Natural killer cell (primary cell): ENCODE measurements at regions not wholly inside any gene's neighbourhood (a gene's known extent, or its start where the extent isn't known, plus 50 kb on each side); places are given as distances from the start of the nearest gene placed in this dataset.

Source experiments
- ATAC-seq, 3 donors: fragments of 150-1000 bp in 2 of 3; fragments of 200-7000 bp in 1 of 3; cut with Tn5 transposase; 1 replicate in 1 of 3; 2 replicates in 2 of 3; pipeline ENCODE4 v1.10.0; 2021; ENCODE audit warnings: mild to moderate bottlenecking in 2 of 3, moderate library complexity in 2 of 3
- DNase-seq, 2 donors: peaks; one replicate each; pipeline versions ENCODE4 v3.0.0 to v3.0.0-alpha.2; 2013 to 2021; ENCODE audit warnings: mixed read lengths in 1 of 2
- H3K27ac ChIP-seq: one replicate; pipeline ENCODE4 v1.5.1; 2013; ENCODE audit warnings: mild to moderate bottlenecking, low read length
- H3K27me3 ChIP-seq: one replicate; pipeline ENCODE4 v1.6.1; 2013; ENCODE audit warnings: low read length; ENCODE audit not compliant: control insufficient read depth, insufficient read depth
- H3K36me3 ChIP-seq: one replicate; pipeline ENCODE4 v1.6.1; 2013; ENCODE audit warnings: low read length; ENCODE audit not compliant: control insufficient read depth, insufficient read depth
- H3K4me1 ChIP-seq: one replicate; pipeline ENCODE4 v1.6.1; 2013; ENCODE audit warnings: low read length; ENCODE audit not compliant: control insufficient read depth, insufficient read depth
- H3K4me3 ChIP-seq: one replicate; pipeline ENCODE4 v1.5.1; 2013; ENCODE audit warnings: low read length
- H3K9me3 ChIP-seq: one replicate; pipeline ENCODE4 v1.6.1; 2013; ENCODE audit warnings: low read length; ENCODE audit not compliant: control insufficient read depth, insufficient read depth
- H3K27ac Mint-ChIP-seq, 2 donors: one replicate each; pipeline ENCODE4 v1.8.0; 2022; ENCODE audit warnings: mild to moderate bottlenecking in 2 of 2, mixed read lengths in 2 of 2, moderate library complexity in 1 of 2
- H3K27me3 Mint-ChIP-seq, 2 donors: one replicate each; pipeline ENCODE4 v1.8.0; 2022; ENCODE audit warnings: low read depth in 2 of 2, mixed read lengths in 2 of 2
- H3K36me3 Mint-ChIP-seq: one replicate; pipeline ENCODE4 v1.8.0; 2022; ENCODE audit warnings: mixed read lengths
- H3K4me1 Mint-ChIP-seq, 2 donors: one replicate each; pipeline ENCODE4 v1.8.0; 2022; ENCODE audit warnings: mixed read lengths in 2 of 2
- H3K4me3 Mint-ChIP-seq: one replicate; pipeline ENCODE4 v1.8.0; 2022; ENCODE audit warnings: mild to moderate bottlenecking, moderate library complexity, mixed read lengths
- H3K9me3 Mint-ChIP-seq, 2 donors: one replicate each; pipeline ENCODE4 v1.8.0; 2022; ENCODE audit warnings: mixed read lengths in 2 of 2
- WGBS: methylation state at CpG from one replicate; pipeline ENCODE4 v1.1.7; 2013; ENCODE audit warnings: missing lambda C conversion rate; ENCODE audit not compliant: insufficient coverage; 5-methylcytosine and 5-hydroxymethylcytosine counted together
- intact Hi-C: fragments of 100-400 bp; cut with micrococcal nuclease; formaldehyde crosslinking; loops from one replicate; pipeline ENCODE4 v1.14.2; 2022
- TF ChIP-seq, protein P1 (sequence below): fragments of 200-600 bp; IDR thresholded peaks from one replicate; pipeline ENCODE4 v1.8.0; 2022; ENCODE audit warnings: antibody characterized with exemption

- H3K36me3 Mint-ChIP-seq = no peaks in the 10 kb centered on the region
- TF ChIP-seq, protein P1, sequence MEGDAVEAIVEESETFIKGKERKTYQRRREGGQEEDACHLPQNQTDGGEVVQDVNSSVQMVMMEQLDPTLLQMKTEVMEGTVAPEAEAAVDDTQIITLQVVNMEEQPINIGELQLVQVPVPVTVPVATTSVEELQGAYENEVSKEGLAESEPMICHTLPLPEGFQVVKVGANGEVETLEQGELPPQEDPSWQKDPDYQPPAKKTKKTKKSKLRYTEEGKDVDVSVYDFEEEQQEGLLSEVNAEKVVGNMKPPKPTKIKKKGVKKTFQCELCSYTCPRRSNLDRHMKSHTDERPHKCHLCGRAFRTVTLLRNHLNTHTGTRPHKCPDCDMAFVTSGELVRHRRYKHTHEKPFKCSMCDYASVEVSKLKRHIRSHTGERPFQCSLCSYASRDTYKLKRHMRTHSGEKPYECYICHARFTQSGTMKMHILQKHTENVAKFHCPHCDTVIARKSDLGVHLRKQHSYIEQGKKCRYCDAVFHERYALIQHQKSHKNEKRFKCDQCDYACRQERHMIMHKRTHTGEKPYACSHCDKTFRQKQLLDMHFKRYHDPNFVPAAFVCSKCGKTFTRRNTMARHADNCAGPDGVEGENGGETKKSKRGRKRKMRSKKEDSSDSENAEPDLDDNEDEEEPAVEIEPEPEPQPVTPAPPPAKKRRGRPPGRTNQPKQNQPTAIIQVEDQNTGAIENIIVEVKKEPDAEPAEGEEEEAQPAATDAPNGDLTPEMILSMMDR = no peak
- H3K27me3 Mint-ChIP-seq = peaks cover 0 to 3% of the 10 kb centered on the region in 2 donors
- no peak for DNase-seq
- Histone ChIP-seq H3K27ac (no peak overlapping the region), H3K27me3 (no peaks in the 10 kb centered on the region), H3K4me1 (no peaks in the 10 kb centered on the region), H3K4me3 (no peak overlapping the region), H3K36me3 (no peaks in the 10 kb centered on the region), H3K9me3 (no peaks in the 10 kb centered on the region)
- no peak overlapping the region for H3K4me3 Mint-ChIP-seq
- H3K9me3 Mint-ChIP-seq = peaks cover 0 to 3% of the 10 kb centered on the region in 2 donors
- no peak for ATAC-seq
- H3K27ac Mint-ChIP-seq = no peak overlapping the region
- WGBS = 85% methylated on average over 5 of the region's 5 CpGs
- H3K4me1 Mint-ChIP-seq = no peaks in the 10 kb centered on the region
- intact Hi-C loops = no loop called here
Measured at GRCh38 chr11:131145791-131146190, 224.6 kb upstream of the NTM start.

GRCh38 chr11:131146827-131147490, 223.5 kb upstream of the NTM start:
- Mint-ChIP-seq H3K27ac (no peak overlapping the region), H3K4me3 (no peak overlapping the region), H3K27me3 (peaks cover 0 to 5% of the 10 kb centered on the region in 2 donors), H3K36me3 (no peaks in the 10 kb centered on the region), H3K4me1 (no peaks in the 10 kb centered on the region), H3K9me3 (peaks cover 0 to 3% of the 10 kb centered on the region in 2 donors)
- DNase-seq (no peak), ATAC-seq (no peak)
- TF ChIP-seq, protein P1 = no peak
- H3K4me3 ChIP-seq = no peak overlapping the region
- no peaks in the 10 kb centered on the region for H3K4me1 ChIP-seq
- intact Hi-C loops = no loop called here
- no peaks in the 10 kb centered on the region for H3K9me3 ChIP-seq
- H3K27me3 ChIP-seq = no peaks in the 10 kb centered on the region
- no peak overlapping the region for H3K27ac ChIP-seq
- WGBS = 75% methylated on average over 5 of the region's 5 CpGs
- H3K36me3 ChIP-seq = no peaks in the 10 kb centered on the region

GRCh38 chr11:131154351-131154750, 216.1 kb upstream of the NTM start:
- peaks cover 0 to 2% of the 10 kb centered on the region in 2 donors for H3K27me3 Mint-ChIP-seq
- WGBS = 83% methylated on average over 7 of the region's 7 CpGs
- intact Hi-C loops = no loop called here
- H3K4me1 Mint-ChIP-seq = no peaks in the 10 kb centered on the region
- TF ChIP-seq, protein P1 = no peak
- no peak for ATAC-seq
- H3K9me3 Mint-ChIP-seq = no peaks in the 10 kb centered on the region
- H3K27me3 ChIP-seq = no peaks in the 10 kb centered on the region
- no peak overlapping the region for H3K4me3 Mint-ChIP-seq
- H3K9me3 ChIP-seq = no peaks in the 10 kb centered on the region
- no peaks in the 10 kb centered on the region for H3K36me3 Mint-ChIP-seq
- H3K4me1 ChIP-seq = no peaks in the 10 kb centered on the region
- no peak overlapping the region for H3K27ac ChIP-seq
- no peak overlapping the region for H3K4me3 ChIP-seq
- no peaks in the 10 kb centered on the region for H3K36me3 ChIP-seq
- no peak for DNase-seq
- H3K27ac Mint-ChIP-seq = no peak overlapping the region

DNA sequence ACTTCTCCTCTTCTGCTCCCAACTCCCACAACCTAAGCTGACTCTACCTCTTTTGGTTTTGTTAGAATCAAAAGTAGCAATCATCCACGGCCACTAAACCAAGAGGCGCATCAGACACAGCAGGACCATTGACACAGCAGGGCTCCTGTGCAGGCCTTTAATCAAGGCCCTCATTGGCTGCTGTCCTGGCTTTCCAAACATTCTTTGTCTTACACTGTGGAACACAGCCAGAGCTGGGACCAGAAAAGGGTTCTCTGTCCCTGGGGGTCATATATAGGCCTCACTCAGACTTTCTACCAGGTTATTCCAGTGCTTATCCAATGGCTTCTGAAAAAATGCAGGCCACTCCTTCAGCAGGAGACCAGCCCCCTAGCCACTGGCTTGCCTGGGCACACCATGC, 212.7 kb upstream of the NTM start:
- no peaks in the 10 kb centered on the region for H3K4me1 Mint-ChIP-seq
- intact Hi-C loops = no loop called here
- Histone ChIP-seq H3K27me3 (no peaks in the 10 kb centered on the region), H3K9me3 (no peaks in the 10 kb centered on the region), H3K4me1 (no peaks in the 10 kb centered on the region), H3K4me3 (no peak overlapping the region), H3K27ac (no peak overlapping the region), H3K36me3 (no peaks in the 10 kb centered on the region)
- H3K9me3 Mint-ChIP-seq = no peaks in the 10 kb centered on the region
- WGBS = 93% methylated on average over 2 of the region's 2 CpGs
- no peak overlapping the region for H3K27ac Mint-ChIP-seq
- DNase-seq (no peak), ATAC-seq (no peak)
- H3K36me3 Mint-ChIP-seq = no peaks in the 10 kb centered on the region
- TF ChIP-seq, protein P1 = no peak
- H3K4me3 Mint-ChIP-seq = no peak overlapping the region
- no peaks in the 10 kb centered on the region for H3K27me3 Mint-ChIP-seq
